ENCODE measurements at regions not wholly inside any gene's neighbourhood (a gene's known extent, or its start where the extent isn't known, plus 50 kb on each side); places are given as distances from the start of the nearest gene placed in this dataset.

DNA sequence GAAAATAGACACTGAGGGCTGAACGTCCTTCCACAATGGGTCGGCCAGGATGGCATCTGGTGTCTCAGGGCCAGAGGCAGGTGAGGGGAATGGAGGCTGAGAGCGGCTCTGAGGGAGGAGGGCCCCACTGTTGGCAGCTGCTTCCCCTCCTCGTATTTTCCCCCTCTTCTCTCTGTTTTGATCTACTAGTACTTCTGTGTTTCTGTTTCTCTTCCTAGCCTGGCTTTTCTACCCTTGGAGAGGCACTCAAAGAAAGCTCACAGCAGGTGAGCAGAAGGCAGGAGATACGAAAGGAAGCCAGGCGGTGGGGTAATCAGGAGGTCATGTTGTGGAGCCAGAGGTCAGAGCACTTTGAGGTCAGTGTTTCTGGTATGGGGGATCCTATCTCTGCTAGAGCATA lies 151.8 kb upstream of the GATB start:
- TF ChIP-seq CREB1 (IDR thresholded peaks at IDR 0.05; ENCODE audit: low read depth) (no peak), TCF12 (IDR thresholded peaks at IDR 0.05; ENCODE audit: low read depth) (no peak), ZBTB7A (IDR thresholded peaks at IDR 0.05; ENCODE audit: low read depth) (no peak)
- TF ChIP-seq, protein P1, sequence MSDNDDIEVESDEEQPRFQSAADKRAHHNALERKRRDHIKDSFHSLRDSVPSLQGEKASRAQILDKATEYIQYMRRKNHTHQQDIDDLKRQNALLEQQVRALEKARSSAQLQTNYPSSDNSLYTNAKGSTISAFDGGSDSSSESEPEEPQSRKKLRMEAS (IDR thresholded peaks at IDR 0.05), result no peak
